A673 (cell line): ENCODE measurements at regions not wholly inside any gene's neighbourhood (a gene's known extent, or its start where the extent isn't known, plus 50 kb on each side); places are given as distances from the start of the nearest gene placed in this dataset.

Experiments used
- BruUV-seq: library from RNA; stranded (reverse); fragments of 400-500 nt; replicated peaks from 2 replicates; lab custom pipeline; 2021; lab: Mats Ljungman, UMichigan
- CTCF ChIA-PET: fragments of 300-600 bp; sonication (Branson Sonifier 250); formaldehyde crosslinking; loops from one replicate; lab custom pipeline; 2022; ENCODE audit warnings: antibody characterized with exemption; lab: Charles Lee
- POLR2A ChIA-PET: fragments of 300-600 bp; sonication (Branson Sonifier 250); formaldehyde crosslinking; loops from one replicate; lab custom pipeline; 2022; ENCODE audit warnings: antibody characterized with exemption; ENCODE audit not compliant: low non-redundant PET; lab: Charles Lee
- DNase-seq: peaks from one replicate; pipeline ENCODE4 v3.0.0-alpha.2; 2015; ENCODE audit warnings: low spot score
- H3K27ac ChIP-seq: fragments of 200-600 bp; sonication (generic); 2 replicates; pipeline ENCODE4 v1.5.1; 2016; ENCODE audit warnings: mixed run types, low read depth, mild to moderate bottlenecking, mixed read lengths, antibody characterized with exemption, low read length; ENCODE audit not compliant: poor library complexity, severe bottlenecking
- H3K27me3 ChIP-seq: fragments of 200-600 bp; sonication (generic); replicated peaks from 2 replicates; pipeline ENCODE4 v1.6.1; 2017; ENCODE audit warnings: mixed run types, low read depth, mild to moderate bottlenecking, mixed read lengths, antibody characterized with exemption, low read length; ENCODE audit not compliant: insufficient read depth, poor library complexity
- H3K36me3 ChIP-seq: fragments of 200-600 bp; sonication (generic); 2 replicates; pipeline ENCODE4 v1.6.1; 2016; ENCODE audit warnings: mixed run types, mild to moderate bottlenecking, mixed read lengths, antibody characterized with exemption, low read length; ENCODE audit not compliant: insufficient read depth, poor library complexity, severe bottlenecking
- H3K4me1 ChIP-seq: fragments of 200-600 bp; sonication (generic); 2 replicates; pipeline ENCODE4 v1.6.1; 2017; ENCODE audit warnings: mixed run types, mild to moderate bottlenecking, mixed read lengths, antibody characterized with exemption, low read length; ENCODE audit not compliant: insufficient read depth, poor library complexity, severe bottlenecking
- H3K4me3 ChIP-seq: fragments of 200-600 bp; sonication (generic); 2 replicates; pipeline ENCODE4 v1.5.1; 2016; ENCODE audit warnings: low read depth, mixed run types, mild to moderate bottlenecking, mixed read lengths, low read length; ENCODE audit not compliant: poor library complexity, severe bottlenecking
- H3K9me3 ChIP-seq: fragments of 200-600 bp; sonication (generic); 2 replicates; pipeline ENCODE4 v1.6.1; 2016; ENCODE audit warnings: mixed run types, low read depth, mild to moderate bottlenecking, mixed read lengths, antibody characterized with exemption, low read length; ENCODE audit not compliant: poor library complexity, severe bottlenecking
- CTCF ChIP-seq: fragments of 300-800, 200-600 bp; sonication (generic); conservative IDR thresholded peaks from 2 replicates; pipeline ENCODE4 v1.5.1; 2017; ENCODE audit warnings: low read depth, mild to moderate bottlenecking, antibody characterized with exemption, low read length, moderate library complexity, mixed read lengths
- EZH2 ChIP-seq: fragments of 200-600 bp; sonication (generic); IDR thresholded peaks from 2 replicates; pipeline ENCODE4 v1.6.1; 2017; ENCODE audit warnings: borderline replicate concordance, low read depth, mild to moderate bottlenecking, mixed read lengths, antibody characterized with exemption, low read length; ENCODE audit not compliant: poor library complexity, severe bottlenecking
- intact Hi-C: fragments of 100-400 bp; cut with micrococcal nuclease; formaldehyde crosslinking; loops from one replicate; pipeline ENCODE4 v1.10.0; 2022; ENCODE audit not compliant: unreplicated experiment

DNA sequence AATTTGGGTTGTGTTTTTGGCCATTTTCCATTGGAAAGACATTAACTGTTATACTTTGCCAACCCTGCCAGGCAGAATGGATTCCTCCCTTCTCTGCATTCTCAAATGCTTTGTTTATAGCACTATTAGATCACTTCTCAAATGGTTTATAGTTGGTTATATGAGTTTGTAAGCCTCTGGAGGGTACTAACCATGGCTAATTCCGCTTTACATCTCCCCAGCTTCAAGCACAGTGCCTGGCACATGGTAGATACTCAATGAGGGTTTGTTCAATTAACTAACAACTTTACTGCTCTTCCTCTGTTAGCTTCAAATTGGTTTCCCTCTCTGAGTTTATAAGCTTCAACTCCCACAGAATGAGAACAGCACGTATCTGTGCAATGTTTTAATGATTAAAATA, 213.5 kb downstream of the SOX11 start:
- Histone ChIP-seq H3K4me1 (no peaks in the 10 kb centered on the region), H3K27me3 (no peaks in the 10 kb centered on the region), H3K9me3 (no peaks in the 10 kb centered on the region), H3K4me3 (no peak overlapping the region), H3K27ac (no peak overlapping the region), H3K36me3 (no peaks in the 10 kb centered on the region)
- no peak for DNase-seq
- intact Hi-C loops: no loop called here
- BruUV-seq: no TSS peak
- ChIA-PET POLR2A (interaction anchor here (0.6 kb wide), 1 partner anchor 109 kb away, joined by 3 read pairs; no protein-coding TSS in a partner anchor), CTCF (no interaction called here)
- TF ChIP-seq EZH2: no peak
- no peak for TF ChIP-seq CTCF

GRCh38 chr2:5908071-5908470, 215.9 kb downstream of the SOX11 start:
- Histone ChIP-seq H3K27me3 (no peaks in the 10 kb centered on the region), H3K9me3 (no peaks in the 10 kb centered on the region), H3K36me3 (no peaks in the 10 kb centered on the region), H3K27ac (no peak overlapping the region), H3K4me1 (no peaks in the 10 kb centered on the region), H3K4me3 (no peak overlapping the region)
- intact Hi-C loops: no loop called here
- TF ChIP-seq EZH2 (no peak), CTCF (no peak)
- ChIA-PET POLR2A (no interaction called here), CTCF (interaction anchor here (0.6 kb wide), 1 partner anchor 12 kb away, joined by 3 read pairs; no protein-coding TSS in a partner anchor)
- BruUV-seq: no TSS peak
- no peak for DNase-seq

DNA sequence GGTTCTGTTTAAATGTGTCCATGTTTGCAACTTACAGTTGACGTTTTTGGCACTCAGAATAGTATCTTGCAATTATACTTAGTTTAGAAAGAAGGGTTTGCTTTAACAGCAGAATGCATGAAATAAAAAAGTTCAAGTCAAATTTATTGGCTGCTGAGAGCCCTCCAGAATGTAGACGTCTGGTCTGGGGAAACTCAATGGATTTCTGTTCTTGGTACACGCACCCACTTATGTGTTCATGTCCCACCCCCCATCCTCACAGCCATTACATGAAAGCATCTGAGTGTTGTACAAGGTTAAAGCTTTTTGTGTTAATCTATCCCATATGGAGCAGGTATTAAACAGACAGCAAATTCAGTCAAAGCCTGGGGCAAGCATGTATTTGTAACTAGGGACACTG, 219.5 kb downstream of the SOX11 start:
- H3K36me3 ChIP-seq: no peaks in the 10 kb centered on the region
- DNase-seq: no peak
- TF ChIP-seq EZH2 (no peak), CTCF (no peak)
- ChIA-PET CTCF (no interaction called here), POLR2A (no interaction called here)
- no peaks in the 10 kb centered on the region for H3K9me3 ChIP-seq
- no TSS peak for BruUV-seq
- no peaks in the 10 kb centered on the region for H3K27me3 ChIP-seq
- no peak overlapping the region for H3K4me3 ChIP-seq
- intact Hi-C loops: loop anchor here (10.0 kb wide), 1 partner anchor 1947 kb away; no protein-coding TSS in a partner anchor
- peaks cover 19% of the 10 kb centered on the region for H3K4me1 ChIP-seq
- no peak overlapping the region for H3K27ac ChIP-seq
